ENCODE measurements at regions not wholly inside any gene's neighbourhood (a gene's known extent, or its start where the extent isn't known, plus 50 kb on each side); places are given as distances from the start of the nearest gene placed in this dataset.

DNA sequence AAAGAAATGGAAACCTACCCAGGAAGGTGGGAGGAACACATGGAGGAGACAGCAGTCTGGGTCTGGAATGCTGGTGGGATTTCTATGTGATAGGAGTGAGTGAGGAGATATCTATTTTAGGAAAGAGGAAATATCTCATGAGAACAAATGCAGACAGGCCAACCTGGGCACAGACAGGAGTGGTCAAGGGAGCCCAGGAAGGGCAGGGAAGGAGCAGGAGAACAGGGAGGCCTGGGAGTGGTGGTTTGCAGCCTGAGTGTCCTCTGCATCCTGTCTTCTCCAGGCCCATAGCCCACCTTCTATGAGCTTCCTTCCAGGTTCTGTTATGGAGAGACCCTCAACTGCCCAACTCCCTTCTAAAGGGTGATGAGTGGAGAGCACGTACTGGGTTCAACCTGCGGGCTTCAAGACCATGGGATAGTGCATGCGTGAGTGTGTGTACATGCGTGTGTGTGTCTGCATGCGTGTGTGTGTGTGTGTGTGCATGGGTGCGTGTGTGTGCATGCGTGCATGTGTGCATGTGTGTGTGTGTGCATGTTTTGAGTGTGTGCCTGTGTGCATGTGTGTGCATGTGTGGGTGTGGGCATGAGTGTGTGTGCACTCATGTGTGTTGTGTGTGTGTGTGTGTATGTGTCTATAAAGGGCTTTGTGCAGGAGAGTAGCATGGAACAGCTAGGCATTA lies 200.1 kb downstream of the CXCL12 start:
- H3K27ac Mint-ChIP-seq, result no peak overlapping the region
- no peaks in the 10 kb centered on the region for H3K27me3 Mint-ChIP-seq
- no peak overlapping the region for H3K4me3 Mint-ChIP-seq
- peaks cover 0 to 5% of the 10 kb centered on the region in 2 donors for H3K9me3 Mint-ChIP-seq
- H3K4me1 Mint-ChIP-seq, result no peaks in the 10 kb centered on the region
- H3K36me3 Mint-ChIP-seq, result no peaks in the 10 kb centered on the region
- no peak for ATAC-seq (replicated peaks)
- DNase-seq, result no peak

DNA sequence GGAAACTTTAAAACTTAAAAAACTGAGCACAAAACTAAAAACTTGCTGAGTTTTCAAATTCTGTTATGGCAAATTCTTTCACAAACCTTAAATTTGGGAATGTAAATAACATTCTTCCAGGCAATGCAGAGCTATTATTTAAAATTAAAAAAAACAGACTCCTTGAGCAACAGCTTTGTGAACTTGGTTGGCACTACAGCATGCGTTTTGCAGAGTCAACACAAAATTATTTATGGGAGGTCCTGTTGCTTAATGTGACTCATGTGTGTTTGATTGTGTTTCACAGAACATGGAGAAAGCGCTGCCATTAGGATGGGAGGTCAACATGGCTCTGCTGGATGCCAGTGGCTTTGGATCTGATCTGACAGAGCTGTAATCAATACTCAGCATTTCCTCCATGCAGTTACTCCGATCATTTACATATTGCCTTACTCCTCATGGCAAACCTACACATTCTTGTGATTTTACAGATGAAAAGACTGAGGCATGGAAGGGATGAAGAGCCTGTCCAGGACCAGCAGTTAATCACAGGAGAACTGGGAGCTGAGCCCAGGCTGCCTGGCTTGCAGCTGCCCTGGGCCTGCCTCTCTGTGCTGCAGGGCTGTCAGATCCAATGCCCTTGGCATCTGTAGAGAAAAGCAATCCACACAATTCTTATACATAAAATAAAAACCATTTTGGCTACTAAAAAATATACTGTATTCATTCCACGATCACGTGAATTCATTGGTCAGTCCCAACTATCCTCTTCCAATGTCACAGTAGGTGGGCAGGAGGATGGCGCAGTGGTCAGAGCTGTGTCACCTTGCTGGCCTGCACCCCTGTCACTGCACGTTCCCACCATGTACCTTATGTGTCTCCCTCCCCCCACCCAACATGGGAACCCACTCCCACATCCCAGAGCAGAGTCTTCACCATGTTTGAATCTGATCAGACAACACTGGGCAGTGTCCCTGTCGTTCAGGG lies 200.9 kb downstream of the CXCL12 start:
- Mint-ChIP-seq H3K4me1 (no peaks in the 10 kb centered on the region), H3K4me3 (no peak overlapping the region), H3K27me3 (no peaks in the 10 kb centered on the region), H3K27ac (no peak overlapping the region), H3K9me3 (peaks cover 0 to 5% of the 10 kb centered on the region in 2 donors), H3K36me3 (no peaks in the 10 kb centered on the region)
- ATAC-seq (replicated peaks) (no peak), DNase-seq (no peak)

DNA sequence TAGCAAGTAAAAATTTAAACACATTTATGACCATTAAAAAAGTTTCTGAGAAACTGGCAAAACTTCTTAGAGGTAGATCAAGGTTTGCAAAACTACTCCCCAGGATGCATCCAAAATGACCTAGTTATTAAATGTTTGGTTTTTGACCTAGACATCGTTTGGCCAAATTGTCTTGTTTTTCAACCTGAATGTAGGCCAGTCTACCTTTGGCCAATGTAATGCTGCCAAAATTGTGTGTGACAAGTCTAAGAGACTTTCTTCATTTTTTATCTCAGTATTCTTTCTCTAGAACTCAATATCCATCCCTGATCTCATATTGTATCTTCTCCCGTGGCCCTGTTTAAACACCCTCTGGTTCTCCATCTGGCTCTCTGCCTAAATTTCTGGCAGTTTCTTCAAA lies 202.0 kb downstream of the CXCL12 start:
- Mint-ChIP-seq H3K27me3 (no peaks in the 10 kb centered on the region), H3K27ac (no peak overlapping the region), H3K9me3 (peaks cover 0 to 3% of the 10 kb centered on the region in 2 donors), H3K4me3 (no peak overlapping the region), H3K4me1 (no peaks in the 10 kb centered on the region), H3K36me3 (no peaks in the 10 kb centered on the region)
- no peak for DNase-seq
- no peak for ATAC-seq (replicated peaks)

DNA sequence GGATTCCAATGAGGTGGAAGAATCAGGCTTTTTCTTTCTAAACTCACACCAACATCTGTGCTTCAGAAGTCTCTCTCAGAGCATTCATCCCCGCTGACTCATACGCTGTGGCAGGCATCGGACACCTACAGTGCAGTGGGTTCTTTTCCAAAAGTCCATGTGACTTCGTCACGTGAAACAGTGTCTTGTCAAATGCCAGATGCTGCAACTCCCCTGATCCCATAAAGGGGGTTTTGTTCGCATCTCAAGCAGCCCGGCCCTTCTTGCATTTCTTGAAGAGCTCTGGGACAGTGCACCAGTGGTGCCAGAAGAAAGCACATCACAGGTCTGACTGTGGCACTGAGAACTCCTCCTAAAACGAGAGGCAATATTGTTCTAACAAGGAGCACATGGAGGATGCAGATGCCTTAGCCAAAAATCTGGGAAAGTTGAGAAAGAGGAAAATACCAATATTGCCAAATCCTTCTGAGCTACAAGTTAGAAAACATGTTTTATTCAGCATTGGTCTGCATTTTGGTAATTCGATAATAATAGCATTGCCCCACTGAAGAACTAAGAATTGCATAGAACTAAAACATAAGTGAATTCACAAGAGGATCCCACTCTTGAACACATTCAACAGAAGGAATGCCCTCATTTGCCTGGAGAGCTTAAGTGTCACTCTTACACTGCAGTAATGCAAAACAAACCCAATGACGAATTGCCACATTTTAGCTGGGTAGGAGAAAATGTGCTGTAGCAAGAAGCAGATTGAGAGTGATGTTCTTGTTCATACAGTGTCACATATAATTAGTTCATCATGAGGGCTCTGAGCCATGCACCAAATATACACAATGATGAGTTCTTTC lies 204.4 kb downstream of the CXCL12 start:
- H3K36me3 Mint-ChIP-seq, result no peaks in the 10 kb centered on the region
- no peak overlapping the region for H3K27ac Mint-ChIP-seq
- no peak for ATAC-seq (replicated peaks)
- no peak for DNase-seq
- H3K4me1 Mint-ChIP-seq, result no peaks in the 10 kb centered on the region
- no peaks in the 10 kb centered on the region for H3K27me3 Mint-ChIP-seq
- H3K9me3 Mint-ChIP-seq, result peaks cover 0 to 3% of the 10 kb centered on the region in 2 donors
- no peak overlapping the region for H3K4me3 Mint-ChIP-seq

DNA sequence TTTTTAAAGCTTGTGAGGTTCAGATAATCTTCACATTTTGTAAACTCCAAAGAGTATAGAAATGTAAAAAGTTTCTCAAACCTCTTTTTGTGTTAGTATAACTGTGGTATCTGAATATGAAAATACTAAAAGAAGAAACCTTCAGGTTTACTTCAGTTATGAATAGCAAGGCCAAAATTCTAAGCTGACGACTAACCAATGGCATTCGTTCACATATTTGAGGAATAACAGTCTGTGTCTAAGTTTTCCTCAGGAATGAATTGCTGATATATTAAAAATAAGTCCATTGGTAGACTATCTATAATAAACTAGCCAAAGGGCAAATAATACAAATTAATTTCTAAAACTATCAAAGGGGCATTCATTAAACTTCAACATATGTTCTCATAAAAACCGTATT lies 206.0 kb downstream of the CXCL12 start:
- Mint-ChIP-seq H3K27ac (no peak overlapping the region), H3K9me3 (no peaks in the 10 kb centered on the region)

DNA sequence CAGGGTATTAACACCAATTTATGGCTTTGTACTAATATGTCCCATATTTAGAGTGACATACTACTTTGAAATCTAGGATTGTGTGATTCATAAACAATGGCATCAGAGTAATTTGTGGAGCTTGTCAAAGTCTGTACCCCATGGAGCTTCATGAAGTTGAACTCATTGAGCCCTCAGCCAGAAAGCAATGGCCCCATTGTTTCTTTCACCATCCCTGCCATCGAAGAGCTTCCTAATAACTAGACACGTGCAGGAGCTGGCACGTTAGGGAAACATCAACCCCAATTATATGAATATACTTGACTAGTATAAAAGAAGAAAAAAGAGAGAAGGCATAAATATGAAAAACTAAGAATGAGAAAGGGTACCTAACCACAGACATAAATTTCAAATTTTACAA lies 206.6 kb downstream of the CXCL12 start:
- Mint-ChIP-seq H3K27me3 (no peaks in the 10 kb centered on the region), H3K9me3 (no peaks in the 10 kb centered on the region), H3K4me3 (no peak overlapping the region), H3K27ac (no peak overlapping the region), H3K36me3 (no peaks in the 10 kb centered on the region), H3K4me1 (no peaks in the 10 kb centered on the region)
- DNase-seq (no peak), ATAC-seq (replicated peaks) (no peak)

More for the DNA sequence above, 206.0 kb downstream of the CXCL12 start:
- DNase-seq, result no peak
- Mint-ChIP-seq H3K4me3 (no peak overlapping the region), H3K36me3 (no peaks in the 10 kb centered on the region), H3K4me1 (no peaks in the 10 kb centered on the region), H3K27me3 (no peaks in the 10 kb centered on the region)
- no peak for ATAC-seq (replicated peaks)

DNA sequence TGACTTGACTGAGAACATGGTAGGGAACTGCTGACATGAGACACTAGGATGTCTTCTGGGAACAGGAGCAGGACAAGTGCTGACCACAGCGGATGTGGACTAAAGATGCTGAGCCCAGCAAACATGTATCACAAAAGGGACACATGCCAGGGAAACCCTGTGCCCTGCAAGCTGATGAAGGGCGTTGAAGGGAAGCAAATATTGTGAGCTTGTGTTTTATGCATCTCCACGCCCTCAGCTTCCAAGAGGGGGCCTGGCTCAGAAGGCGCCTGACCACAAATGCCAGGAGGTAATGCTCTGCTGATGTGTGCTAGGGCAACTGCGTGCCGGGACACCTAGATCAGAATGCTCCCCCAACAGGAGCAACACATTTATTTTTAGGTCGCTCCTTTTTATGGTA lies 207.3 kb downstream of the CXCL12 start:
- no peak for DNase-seq

DNA sequence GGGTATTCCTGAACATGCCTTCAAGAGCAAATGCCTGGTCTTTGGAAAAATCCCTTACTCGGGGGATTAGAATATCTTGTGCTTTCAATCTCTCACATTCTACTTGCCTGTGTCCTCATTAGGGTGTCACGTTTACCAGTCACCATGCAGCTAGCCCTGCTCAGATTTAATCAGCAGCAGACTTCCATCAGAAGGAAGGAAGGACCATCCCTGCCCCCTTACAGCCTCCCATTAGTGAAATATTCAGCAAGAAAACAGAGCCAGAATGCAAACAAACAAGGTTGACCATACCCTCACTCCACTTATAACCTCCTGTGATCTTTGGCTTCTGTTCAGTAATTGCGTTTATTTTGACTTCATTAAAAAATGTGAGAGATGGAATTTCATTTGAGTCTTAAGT lies 208.6 kb downstream of the CXCL12 start:
- H3K27me3 Mint-ChIP-seq, result no peaks in the 10 kb centered on the region
- no peak overlapping the region for H3K27ac Mint-ChIP-seq
- H3K36me3 Mint-ChIP-seq, result no peaks in the 10 kb centered on the region

More for the DNA sequence above, 207.3 kb downstream of the CXCL12 start:
- Mint-ChIP-seq H3K4me3 (no peak overlapping the region), H3K27ac (no peak overlapping the region), H3K4me1 (no peaks in the 10 kb centered on the region), H3K27me3 (no peaks in the 10 kb centered on the region), H3K36me3 (no peaks in the 10 kb centered on the region), H3K9me3 (no peaks in the 10 kb centered on the region)
- ATAC-seq (replicated peaks), result no peak

DNA sequence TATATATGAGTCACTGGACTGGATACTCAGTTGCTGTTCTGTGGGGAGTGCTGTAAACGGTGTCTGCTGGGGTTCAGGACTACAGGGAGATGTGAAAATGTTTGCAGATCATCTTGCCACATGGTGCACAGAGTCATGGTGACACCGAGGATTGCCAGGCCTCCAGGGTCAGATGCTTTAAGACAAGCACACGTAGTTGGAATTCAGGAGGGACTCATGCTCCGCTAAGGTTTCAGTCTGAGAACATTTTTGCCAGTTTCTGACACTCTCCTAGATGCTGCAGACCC lies 211.3 kb downstream of the CXCL12 start:
- no peak for DNase-seq
- peaks cover 0 to 2% of the 10 kb centered on the region in 2 donors for H3K9me3 Mint-ChIP-seq
- no peaks in the 10 kb centered on the region for H3K27me3 Mint-ChIP-seq
- no peaks in the 10 kb centered on the region for H3K4me1 Mint-ChIP-seq
- no peaks in the 10 kb centered on the region for H3K36me3 Mint-ChIP-seq
- no peak overlapping the region for H3K27ac Mint-ChIP-seq
- H3K4me3 Mint-ChIP-seq, result no peak overlapping the region
- ATAC-seq (replicated peaks), result no peak

More for the DNA sequence above, 208.6 kb downstream of the CXCL12 start:
- DNase-seq (no peak), ATAC-seq (replicated peaks) (no peak)
- Mint-ChIP-seq H3K4me3 (no peak overlapping the region), H3K4me1 (no peaks in the 10 kb centered on the region), H3K9me3 (peaks cover 0 to 2% of the 10 kb centered on the region in 2 donors)

DNA sequence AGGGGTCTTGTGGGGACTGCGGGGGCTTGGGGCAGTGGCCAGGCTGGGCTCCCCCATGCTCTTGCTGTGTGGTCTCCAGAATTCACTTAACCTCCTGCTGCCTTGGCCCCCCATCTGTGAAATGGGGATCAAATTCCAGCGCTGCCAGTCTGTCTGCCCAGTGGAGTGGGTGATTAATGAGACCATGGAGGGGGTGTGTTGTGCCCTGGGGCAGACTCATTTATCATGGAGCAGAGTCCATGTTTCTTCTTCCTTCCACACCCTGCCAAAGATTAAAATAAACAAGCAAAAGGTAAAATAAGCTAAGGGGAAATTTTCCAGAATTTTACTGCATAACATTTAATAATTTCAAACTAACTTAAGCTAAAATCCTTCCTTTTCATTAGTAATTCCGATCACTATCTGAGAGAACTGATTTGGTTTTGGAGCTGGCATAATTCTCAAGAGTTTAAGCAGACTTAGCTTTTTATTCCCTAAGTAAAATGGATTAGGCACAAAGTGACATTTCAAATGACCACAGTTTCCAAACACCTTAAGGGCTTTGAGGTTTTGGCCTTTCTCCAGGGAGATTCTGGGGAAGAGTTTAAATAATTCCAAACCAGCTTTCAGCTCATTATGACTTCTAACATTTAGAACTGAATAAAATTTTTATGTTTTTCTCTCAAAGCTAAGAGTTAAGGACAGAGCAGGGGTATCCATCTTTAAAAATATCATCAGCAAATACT lies 211.9 kb downstream of the CXCL12 start:
- H3K27me3 Mint-ChIP-seq, result no peaks in the 10 kb centered on the region
- H3K36me3 Mint-ChIP-seq, result no peaks in the 10 kb centered on the region
- H3K9me3 Mint-ChIP-seq, result peaks cover 0 to 4% of the 10 kb centered on the region in 2 donors
- H3K27ac Mint-ChIP-seq, result no peak overlapping the region
- no peak overlapping the region for H3K4me3 Mint-ChIP-seq
- DNase-seq, result no peak
- H3K4me1 Mint-ChIP-seq, result no peaks in the 10 kb centered on the region
- ATAC-seq (replicated peaks), result no peak

DNA sequence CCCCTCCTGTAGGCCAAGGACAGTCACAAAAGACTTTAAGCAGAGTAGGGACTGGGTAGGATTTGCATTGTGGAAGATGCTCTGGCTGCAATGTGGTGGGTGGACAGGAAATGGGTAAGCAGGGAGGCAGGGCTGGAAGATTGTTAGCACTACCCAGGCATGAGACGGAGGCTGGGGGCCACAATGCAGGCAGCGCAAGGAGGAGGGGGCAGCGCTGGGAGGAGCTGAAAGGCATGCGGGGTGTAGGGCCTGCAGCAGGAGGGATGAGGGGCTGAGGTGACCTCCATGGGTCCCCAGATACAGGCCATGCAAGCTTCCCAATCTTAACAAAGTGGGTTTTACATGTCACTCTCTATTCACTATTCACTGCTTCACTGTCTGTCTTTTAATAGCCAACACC lies 213.1 kb downstream of the CXCL12 start:
- no peak overlapping the region for H3K4me3 Mint-ChIP-seq
- no peak overlapping the region for H3K27ac Mint-ChIP-seq
- H3K27me3 Mint-ChIP-seq, result no peaks in the 10 kb centered on the region
- ATAC-seq (replicated peaks) (no peak), DNase-seq (no peak)
- peaks cover 0 to 4% of the 10 kb centered on the region in 2 donors for H3K9me3 Mint-ChIP-seq
- H3K4me1 Mint-ChIP-seq, result no peaks in the 10 kb centered on the region
- no peaks in the 10 kb centered on the region for H3K36me3 Mint-ChIP-seq

DNA sequence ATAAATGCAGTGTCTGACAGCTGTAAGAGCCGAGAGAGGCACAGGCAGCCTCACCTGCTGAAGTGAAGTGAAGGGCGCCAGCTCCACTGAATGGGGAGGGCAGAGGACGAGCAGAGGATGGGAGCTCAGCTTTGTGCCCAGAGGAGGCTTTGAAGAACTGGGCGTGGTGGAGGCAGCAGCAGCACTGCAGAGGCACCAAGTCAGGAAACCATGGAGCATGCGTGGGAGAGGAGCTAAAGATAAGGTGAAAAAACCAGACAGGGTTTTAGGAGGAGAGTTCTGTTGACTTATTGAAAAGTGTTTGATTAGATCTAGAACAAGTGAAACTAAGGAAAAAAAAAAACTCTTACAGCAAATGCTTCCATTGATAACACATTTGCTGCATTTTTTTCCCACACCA lies 216.4 kb downstream of the CXCL12 start:
- no peak overlapping the region for H3K4me3 Mint-ChIP-seq
- H3K27me3 Mint-ChIP-seq, result no peaks in the 10 kb centered on the region
- H3K9me3 Mint-ChIP-seq, result peaks cover 0 to 4% of the 10 kb centered on the region in 2 donors
- no peaks in the 10 kb centered on the region for H3K36me3 Mint-ChIP-seq
- no peak overlapping the region for H3K27ac Mint-ChIP-seq
- ATAC-seq (replicated peaks), result no peak
- H3K4me1 Mint-ChIP-seq, result no peaks in the 10 kb centered on the region
- DNase-seq, result no peak

DNA sequence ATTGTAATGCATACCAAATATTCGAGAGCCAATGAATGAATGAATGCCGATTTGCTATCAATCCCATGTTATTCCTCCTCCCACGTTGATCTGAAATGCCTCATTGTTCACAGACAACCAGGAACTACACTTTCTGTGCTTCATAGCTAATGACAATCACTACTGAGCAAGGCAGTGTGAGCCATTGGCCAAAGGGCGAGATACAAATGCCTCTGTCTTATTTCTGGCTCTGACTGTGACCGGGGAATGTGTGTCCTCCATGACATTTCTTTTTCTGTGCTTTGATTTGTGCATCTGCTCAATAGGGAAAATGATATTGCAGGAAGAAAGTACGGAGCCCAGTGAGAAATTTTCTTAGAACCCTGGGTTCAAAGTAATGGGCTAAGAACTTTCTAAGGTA lies 217.1 kb downstream of the CXCL12 start:
- no peaks in the 10 kb centered on the region for H3K27me3 Mint-ChIP-seq
- H3K27ac Mint-ChIP-seq, result no peak overlapping the region
- H3K4me1 Mint-ChIP-seq, result no peaks in the 10 kb centered on the region
- no peak overlapping the region for H3K4me3 Mint-ChIP-seq
- H3K36me3 Mint-ChIP-seq, result no peaks in the 10 kb centered on the region
- DNase-seq, result no peak
- no peak for ATAC-seq (replicated peaks)
- peaks cover 0 to 4% of the 10 kb centered on the region in 2 donors for H3K9me3 Mint-ChIP-seq

DNA sequence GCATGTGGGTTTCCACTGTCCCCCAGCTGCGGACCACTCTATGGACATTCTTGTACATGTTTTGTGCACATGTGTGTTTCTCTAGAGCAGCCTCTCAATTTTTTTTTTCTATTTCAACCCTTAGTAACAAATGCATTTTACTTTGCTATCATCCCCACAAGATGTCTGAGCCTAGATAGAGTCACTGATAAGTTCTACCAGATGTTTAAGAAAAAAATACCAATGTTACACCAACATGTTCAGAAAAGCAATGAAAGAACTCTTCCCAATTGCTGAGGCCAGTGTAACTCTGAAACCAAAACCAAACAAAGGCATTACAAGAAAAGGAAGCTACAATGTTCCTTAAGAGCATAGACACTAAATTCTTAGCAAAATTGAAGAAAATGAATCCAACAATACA lies 218.5 kb downstream of the CXCL12 start:
- DNase-seq (no peak), ATAC-seq (replicated peaks) (no peak)
- Mint-ChIP-seq H3K9me3 (peaks cover 0 to 2% of the 10 kb centered on the region in 2 donors), H3K4me3 (no peak overlapping the region), H3K27me3 (no peaks in the 10 kb centered on the region), H3K27ac (no peak overlapping the region), H3K36me3 (no peaks in the 10 kb centered on the region), H3K4me1 (no peaks in the 10 kb centered on the region)

Data from stimulated activated naive B cell treated with anti-CD40 and anti-IgM and Interleukin-4, amounts not matched to agents 10 μg/mL and 1 μg/mL and 100 μg/mL, for 72 hours (primary cell).